NCI-H524 treated with DMSO at 0.1 percent for 48 hours (cell line): ENCODE measurements at regions not wholly inside any gene's neighbourhood (a gene's known extent, or its start where the extent isn't known, plus 50 kb on each side); places are given as distances from the start of the nearest gene placed in this dataset.
A peak's percentile ranks its signal among the peaks of the same experiment; 100 is the strongest.
"Not testable (repeated sequence)": the region's sequence is repeated elsewhere in the genome, so short reads cannot be mapped to it uniquely, and the experiment has no call there.

Experiments
- DNase-seq: peaks from one replicate; lab custom pipeline; 2025; lab: John Stamatoyannopoulos, UW

DNA sequence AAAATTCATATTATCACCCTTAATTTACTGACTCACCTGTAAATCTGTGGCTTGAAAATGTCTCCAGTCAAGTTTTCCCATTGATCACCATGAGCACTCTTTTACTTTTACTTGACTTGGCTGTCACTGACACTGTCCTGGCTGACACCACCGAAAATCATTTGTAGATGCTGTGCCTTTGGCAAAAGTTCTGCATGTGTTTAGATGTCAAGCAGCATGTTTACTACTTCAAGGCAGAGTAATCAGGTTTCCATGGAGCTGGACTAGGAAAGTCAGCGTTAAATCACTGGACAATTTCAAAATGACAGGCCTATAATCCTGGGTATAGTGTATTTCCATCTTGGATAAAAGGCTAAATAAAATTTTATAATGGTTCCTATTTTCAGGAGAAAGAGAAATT is 1530.6 kb upstream of the CDH6 start:
- DNase-seq: no peak

DNA sequence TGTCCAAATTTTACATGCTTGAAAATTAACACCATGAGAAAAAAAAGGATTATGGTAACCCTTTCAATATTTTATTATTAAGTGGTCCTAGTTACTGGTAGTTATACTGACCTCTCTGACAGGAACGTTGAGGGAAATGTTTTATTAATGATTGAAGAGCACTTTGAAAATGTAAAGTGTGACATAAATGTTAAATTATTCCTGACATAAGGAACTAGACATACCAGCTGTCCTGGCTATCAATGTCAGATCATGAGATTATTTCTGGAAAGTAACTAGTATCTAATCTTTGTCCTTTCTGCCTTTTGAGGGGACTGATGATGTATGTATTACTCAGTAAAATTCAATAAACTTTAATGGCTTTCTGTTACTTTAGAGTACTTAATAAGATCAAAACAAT is 1538.5 kb upstream of the CDH6 start:
- DNase-seq: peak; percentile 84

DNA sequence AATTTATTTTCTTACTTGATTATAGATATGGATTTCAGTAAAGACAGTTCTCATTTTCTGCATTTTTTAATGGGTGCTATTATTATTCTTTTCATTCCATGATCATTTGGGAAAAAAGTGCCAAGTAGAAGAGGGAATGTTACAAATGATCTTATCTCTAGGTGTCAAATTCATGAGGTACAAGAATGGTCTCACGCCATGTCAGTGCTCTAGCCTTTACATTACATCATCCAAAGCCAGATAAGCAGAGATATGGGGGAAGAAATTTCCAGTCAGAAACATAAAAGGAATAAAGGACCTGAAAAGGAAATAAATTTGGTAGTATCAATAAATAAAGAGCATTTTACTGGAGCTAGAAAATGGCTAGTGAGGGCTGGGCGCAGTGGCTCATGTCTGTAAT is 1544.2 kb upstream of the CDH6 start:
- DNase-seq: no peak

DNA sequence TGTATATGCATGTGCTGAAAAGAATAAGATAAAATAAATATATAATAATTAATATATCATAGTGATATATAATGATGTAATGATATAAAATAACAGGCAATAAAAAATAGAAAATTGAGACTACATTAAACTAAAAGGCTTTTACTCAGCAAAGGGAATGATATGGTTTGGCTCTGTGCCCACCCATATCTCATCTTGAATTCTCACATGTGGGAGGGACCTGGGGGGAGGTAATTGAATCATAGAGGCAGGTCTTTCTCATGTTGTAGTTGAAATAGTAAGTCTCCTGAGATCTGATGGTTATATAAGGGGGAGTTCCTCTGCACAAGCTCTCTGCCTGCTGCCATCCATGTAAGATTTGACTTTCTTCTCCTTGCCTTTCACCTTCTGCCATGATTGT is 1550.9 kb upstream of the CDH6 start:
- DNase-seq: no peak

DNA sequence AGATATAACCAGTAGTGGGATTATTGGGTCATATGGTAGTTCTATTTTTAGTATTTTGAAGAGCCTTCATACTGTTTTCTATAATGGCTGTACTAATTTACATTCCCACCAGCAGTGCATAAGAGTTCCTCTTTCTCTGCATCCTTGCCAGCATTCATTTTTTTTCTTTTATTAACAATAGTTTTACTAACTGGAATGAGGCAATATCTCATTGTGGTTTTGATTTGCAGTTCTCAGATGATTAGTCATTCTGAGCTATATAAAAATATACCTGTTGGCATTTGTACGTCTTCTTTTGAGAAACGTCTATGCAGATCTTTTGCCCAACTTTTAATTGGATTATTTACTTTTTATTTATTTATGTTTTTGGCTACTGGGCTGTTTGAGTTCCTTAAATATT is 1579.3 kb upstream of the CDH6 start:
- no peak for DNase-seq

DNA sequence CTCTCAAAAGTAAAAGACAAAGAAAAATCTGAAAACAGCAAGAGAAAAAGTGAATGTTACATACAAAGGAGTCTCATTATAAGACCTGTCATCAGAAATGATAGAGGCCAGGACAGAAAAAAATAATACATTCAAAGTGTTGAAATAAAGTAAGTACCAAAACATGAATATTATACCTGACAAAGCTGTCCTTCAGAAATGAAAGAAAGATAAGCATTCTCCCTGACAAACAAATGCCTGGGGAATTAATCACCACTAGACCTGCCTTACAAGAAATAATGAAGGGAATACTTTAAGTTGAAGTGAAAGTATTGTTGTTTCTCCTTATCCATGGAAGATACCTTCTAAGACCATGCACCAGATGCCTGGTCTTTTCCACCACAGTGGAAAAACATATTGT is 1605.2 kb upstream of the CDH6 start:
- no peak for DNase-seq

DNA sequence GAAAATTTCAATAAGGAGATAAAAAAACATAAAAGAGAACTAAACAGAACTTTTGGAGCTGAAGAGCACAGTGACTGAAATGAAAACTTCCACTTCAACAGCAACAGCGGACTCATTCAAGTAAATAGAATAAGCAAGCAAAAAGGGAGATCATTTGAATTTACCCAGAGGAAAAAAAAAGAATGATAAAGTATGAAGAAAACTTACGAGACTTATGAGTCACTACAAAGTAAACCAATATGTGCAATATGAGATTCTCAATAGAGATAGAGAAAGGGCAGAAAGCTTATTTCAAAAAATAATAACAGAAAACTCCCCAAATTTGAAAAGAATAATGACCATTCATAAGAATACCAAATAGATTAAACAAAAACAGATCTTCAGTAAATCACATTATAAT is 1605.7 kb upstream of the CDH6 start:
- no peak for DNase-seq

DNA sequence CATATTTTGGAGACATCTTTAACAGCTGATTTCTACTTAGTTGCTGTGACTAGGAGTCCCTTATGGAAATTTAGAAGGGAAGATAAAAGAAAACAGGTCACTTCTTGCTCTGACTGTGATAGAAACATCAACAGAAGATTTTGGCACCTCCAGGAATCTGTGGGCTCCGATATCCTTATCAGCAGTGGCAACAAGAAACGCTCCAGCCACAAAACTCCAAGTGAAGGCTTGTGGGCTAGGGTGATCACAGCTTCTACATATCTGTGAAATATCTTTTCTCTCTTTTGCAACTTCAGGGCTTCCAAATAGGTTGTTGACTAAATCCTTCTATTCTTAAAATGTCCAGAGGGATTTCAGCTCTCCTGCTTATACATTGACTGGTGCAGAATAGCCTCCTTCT is 1625.5 kb upstream of the CDH6 start:
- DNase-seq: no peak

DNA sequence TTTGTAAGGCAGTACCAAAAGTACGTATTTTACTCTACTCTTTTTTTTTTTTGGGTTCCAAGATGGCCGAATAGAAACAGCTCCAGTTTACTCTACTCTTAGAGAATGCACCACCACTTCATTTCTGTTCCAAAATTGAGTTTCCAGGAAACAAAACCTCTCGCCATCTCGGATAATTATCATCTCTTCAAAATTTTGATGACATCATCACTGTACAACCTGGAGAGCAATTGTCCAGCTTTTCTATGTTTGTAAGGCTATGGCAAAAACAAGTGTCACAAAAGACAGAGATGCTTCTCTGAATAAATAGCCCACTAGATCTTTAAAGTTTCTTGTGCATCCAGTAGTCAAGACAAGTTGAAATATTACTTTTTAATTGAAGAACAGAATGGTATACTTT is 1631.9 kb upstream of the CDH6 start:
- no peak for DNase-seq

DNA sequence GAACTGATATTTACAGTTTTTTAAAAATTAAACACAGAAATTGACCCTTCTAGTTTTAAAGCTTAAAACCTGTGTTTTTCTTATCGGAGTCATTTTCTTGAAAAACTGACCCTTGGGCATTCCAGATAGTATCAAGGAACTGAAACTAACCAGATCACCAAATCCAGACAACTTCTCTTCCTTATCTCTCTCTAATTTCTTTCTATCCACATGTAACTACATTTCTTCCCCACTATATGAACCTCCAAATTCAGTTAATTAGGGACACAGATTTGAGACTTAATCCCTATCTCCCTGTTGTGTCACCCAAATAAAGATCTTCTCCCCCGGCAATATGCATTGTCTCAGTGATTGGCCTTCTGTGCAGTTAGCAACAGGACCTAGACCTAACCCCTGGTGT is 1643.0 kb upstream of the CDH6 start:
- DNase-seq: no peak

DNA sequence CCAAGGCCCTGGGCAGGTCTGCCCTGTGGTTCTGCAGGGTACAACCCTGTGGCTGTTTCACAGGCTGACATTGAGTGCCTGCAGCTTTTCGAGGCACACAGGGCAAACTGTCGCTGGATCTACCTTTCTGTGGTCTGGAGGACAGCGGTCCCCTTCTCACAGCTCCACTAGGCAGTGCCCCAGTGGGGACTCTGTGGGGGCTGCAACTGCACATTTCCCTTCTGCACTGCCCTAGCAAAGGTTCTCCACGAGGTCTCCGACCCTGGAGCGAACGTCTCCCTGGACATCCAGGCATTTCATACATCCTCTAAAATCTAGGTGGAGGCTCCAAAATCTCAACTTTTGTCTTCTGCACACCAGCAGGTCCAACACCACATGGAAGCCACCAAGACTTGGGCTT is 1645.2 kb upstream of the CDH6 start:
- no peak for DNase-seq

DNA sequence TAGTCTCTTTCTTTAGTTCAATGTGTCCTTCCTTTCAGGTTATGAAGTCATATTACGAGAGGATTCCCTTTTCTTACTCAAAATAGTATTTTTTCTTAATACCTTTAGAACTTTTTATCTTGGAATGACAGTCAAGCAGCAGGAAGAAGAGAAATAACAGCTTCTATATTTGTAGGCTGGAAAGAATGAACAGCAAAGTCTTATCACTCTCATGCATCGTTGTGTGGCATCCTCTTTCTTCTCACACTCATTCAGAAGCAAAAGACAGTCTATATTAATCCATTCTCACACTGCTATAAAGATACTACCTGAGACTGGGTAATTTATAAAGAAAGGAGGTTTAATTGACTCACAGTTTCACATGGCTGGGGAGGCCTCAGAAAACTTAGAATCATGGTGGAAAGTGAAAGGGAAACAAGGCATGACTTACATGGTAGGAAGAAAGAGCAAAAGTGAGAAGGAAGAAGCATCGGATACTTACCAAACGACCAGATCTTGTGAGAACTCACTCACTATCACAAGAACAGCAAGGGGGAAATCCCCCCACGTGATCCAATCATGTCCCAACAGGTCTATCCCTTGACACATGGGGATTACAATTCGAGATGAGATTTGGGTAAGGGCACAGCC is 1646.1 kb upstream of the CDH6 start:
- no peak for DNase-seq

DNA sequence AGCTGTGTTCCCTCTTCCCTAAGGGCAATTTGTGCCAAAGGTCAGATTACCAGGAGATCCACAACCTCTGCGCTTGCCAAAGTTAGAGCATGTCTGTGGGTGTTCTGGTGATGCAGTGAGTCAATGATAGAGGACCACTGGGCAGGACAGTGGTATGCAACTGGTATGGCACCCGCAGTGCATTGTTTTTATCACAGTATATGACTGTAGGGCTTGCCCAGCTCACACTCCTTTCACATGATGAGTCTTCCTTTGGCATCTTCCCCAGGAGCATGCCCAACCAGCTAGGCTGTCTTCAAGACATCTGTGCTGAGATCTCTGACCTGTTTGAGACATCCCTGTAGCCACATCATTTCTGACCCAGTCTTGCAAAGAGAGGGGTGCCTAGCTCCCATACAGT is 1650.0 kb upstream of the CDH6 start:
- no peak for DNase-seq

DNA sequence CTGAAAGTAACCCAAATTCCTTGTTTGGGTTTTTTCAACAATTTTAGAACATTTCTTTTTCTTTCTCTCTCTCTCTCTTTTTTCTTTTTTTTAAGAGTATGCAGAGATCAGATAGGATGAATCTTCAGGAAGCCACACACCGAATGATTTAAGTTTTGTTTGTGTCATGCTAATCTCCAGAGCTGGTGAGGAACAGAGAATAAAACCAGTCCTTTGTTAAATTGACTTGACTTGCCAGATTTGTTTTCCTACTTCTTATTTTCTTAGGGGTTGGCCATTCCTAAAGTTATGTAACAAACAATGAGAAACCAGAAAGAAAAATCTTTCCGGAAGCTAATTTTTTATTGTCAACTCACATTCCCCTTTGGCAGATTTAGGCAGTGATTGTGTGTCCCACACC is 1669.3 kb upstream of the CDH6 start:
- DNase-seq: no peak

DNA sequence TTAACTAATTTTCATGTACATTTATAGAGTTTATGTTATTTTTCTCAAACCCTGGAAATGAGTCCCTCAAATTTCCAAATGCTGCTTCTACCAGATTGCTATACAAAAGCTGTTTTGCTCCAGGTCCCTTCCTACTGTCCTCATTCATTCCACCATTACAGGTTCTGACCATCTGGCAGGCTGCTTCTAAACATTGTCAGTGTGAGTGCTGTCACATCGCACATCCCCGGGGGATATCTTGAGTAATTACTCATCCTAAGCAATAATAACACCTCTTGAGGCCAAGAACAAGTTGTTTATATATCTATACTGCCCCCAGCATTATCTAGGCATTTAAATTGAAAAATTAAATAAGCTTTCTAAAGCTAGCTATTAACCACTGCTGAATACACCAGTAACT is 1675.3 kb upstream of the CDH6 start:
- DNase-seq: peak; percentile 91

DNA sequence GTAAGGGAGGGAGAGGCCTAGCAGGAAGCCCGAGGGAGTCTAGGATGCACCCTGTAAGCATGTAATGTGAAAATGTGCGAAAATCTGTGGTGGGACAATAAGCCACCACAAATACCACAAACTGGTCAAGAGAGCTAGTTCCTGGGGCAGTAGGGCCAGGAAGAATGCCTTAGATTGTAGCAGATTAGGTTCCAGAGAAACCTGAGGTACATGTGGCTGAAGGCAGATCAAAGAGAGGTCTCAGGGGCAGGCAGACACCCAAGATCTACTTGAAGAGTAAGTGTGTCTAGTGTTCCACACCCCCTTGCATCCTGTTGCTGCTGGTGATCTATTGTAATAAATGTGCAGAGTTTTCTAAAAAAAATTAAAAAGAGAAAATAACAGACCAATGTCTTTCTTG is 1677.3 kb upstream of the CDH6 start:
- no peak for DNase-seq

DNA sequence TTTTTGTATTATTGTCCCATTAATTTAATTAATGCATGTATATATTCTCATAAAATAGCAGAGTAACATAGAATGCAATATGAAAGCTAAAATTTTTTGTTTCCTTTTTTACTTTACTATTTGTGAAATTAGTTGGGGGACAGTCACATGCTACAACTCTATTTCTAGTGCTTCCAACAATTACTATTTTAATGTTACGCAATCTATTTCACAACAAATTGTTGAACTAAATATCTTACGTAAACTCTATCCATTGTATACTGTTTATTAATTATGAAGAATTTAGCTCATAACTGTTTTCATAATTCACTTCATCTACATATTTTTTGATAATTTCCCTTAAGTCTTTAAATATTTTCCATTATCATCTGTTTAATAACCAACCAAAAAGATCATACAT is 1685.4 kb upstream of the CDH6 start:
- no peak for DNase-seq

DNA sequence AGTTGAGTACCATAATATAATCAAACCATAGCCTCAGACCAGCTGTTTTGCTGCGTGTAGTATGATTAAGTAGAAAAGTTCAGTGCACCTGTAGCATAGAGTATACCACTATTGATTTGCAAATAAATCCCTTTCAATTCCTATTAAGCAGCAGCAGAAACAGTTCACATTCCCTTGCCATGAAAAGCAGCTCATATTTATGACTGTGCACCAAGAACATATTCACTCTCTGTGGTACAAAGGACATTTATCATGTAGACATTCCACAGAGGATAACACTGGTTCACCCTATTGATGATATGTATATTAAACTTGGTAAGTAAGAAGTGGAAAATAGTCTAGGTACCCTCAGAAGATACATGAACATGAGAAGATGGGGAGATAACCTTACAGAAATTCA is 1689.1 kb upstream of the CDH6 start:
- no peak for DNase-seq

DNA sequence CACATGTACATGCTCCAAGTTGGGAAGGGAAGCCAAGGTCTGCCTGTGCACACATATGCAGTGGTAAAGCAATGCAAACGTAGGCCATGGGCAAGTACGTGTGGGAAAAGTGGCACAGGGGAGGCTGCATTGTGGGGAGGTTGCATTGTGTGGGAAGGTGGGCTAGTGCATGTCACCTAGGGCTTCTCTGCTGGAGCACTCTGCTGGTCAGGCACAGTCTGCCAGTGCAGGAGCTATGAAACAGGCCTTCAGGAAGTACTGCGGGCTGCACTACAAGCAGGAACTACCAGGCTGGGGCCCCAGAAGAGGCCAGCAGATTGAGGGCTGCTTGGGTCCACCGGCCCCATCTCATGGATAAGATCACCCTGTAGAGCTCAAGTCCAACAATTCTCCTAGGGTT is 1694.6 kb upstream of the CDH6 start:
- no peak for DNase-seq

DNA sequence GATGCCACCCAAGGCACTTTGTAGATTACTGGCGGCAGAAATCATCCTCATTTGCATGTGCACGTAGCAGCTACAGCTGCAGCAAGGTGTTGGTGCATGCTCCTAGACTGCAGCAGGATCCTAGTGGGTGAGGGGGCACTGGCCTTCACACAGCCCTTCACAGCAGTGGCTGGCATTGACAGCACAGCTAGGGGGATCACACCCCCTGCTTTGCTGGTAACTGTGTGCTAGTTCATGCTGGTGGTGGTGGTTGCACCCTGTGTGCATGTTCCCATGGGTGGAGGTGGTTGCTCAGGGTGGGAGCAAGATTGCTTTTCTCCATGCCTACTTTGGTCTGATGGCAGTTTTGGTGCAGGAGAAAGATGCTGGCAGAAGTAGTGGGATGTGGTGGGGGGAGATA is 1695.1 kb upstream of the CDH6 start:
- no peak for DNase-seq

DNA sequence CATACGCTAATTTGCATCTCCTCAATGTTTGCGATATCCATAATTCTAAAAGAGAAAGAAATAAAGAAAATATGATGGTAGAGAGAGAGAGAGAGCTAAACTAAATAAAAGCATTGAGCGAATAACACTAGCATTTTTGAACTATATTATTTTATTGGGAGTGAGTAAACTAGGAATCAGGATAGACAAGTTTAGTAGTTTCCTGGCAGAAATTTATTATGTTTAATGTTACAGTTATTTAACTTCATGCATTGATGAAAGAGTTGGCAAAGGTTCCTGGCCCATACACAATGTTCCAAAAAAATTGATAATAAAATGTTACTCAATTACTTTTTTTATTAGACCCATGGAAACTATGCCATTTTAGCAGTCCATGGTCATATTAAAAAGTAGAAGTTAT is 1708.2 kb upstream of the CDH6 start:
- no peak for DNase-seq

DNA sequence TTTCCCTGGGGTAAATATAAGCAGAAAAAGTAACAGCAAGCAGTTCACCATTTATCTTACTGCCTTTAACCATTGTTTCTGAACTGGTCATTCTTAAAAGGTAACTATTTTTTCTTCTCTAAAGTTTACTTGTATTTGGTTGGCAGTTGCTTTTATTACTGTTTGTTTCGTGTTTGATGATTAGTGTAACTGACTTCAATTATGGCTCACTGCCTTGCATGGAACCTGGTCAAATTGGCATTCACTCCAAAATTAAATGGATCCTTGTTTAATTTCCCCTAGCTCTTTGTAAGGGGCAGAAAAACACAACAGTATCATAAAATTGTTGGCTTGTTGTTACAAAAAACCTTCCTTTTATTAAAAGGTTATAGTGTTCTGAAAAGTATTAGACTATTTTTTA is 1723.9 kb upstream of the CDH6 start:
- no peak for DNase-seq

DNA sequence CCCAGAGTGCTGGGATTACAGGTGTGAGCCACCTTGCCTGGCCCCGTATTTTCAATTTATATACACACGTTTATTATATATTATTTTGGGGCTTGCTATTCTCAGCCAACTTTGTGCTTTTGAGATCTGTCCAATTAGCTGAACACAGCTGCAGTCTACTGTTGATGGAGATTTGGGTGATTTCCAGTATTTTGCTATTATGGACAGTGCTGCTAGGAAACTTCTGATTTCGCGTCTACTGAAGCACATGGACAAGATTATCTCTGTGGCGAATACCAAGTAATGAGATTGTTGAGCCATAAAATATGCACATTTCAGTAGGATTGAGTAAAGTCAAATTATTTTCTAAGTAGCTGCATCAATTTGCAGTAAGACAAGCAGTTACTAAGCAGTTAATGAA is 1731.2 kb upstream of the CDH6 start:
- DNase-seq: no peak

DNA sequence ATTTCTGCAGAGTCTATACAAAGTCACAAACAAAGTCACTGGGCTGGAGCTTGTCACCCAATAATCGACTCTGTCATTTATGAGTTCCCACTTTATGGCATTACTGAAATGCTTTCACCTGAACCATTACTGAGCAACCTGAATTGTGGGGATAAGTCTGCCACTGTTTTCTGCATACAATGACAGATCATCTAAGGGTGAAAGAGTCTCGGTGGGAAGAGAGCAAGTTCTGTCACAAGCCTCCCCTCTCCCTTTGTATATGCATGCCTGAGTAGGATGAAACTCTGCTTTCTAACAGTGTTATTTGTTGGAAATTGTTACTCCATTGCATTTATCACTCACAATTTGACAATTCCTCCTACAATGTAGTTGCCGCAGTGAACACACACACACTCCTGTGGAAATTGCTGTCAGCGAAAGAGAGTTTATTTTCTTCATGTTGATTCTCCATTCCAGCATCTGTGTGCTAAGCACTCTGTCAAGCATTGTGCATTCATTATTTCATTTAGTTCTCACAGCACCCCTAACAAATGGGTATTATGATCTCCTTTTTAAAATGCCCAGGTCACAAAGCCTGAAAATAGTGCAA is 1732.4 kb upstream of the CDH6 start:
- DNase-seq: no peak

DNA sequence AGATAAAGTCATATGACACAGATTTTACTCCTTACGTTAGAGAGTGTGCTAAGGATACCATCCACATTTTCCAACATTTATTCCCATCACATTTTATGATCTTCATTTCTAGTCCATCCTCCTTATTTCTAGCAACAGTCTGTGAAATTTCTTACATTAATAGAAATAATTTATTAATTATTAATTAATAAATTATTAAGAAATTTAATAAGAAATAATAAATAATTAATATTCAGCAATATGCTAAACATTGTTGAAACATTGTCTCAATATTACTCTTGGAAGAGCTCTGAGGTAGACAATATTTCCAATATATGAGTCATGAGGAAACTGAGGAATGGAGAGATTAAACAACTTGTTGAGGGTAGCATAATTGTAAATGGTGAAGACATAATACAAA is 1742.5 kb upstream of the CDH6 start:
- DNase-seq: not testable (repeated sequence)
